ENCODE measurements at regions not wholly inside any gene's neighbourhood (a gene's known extent, or its start where the extent isn't known, plus 50 kb on each side); places are given as distances from the start of the nearest gene placed in this dataset.

DNA sequence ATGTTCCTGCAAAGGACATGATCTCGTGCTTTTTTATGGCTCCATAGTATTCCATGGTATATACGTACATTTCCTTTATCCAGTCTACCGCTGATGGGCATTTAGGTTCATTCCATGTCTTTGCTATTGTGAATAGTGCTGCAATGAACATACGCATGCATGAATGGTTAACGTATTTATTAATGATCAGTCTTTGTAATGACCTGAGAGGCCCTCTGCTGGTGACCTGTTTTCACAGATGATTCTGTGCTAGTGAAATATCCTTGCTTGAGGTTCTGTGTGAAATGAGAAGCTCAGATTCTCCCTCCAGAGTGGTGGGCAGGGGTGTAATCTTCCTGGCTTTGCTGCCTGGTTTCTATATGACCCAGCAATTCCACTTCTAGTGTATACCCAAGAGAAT, 160.2 kb upstream of the RASGRP1 start:
- intact Hi-C loops (cut with micrococcal nuclease; ENCODE audit: unreplicated experiment) = loop anchor here (2.0 kb wide), 1 partner anchor 16 kb away; no protein-coding TSS in a partner anchor
- CTCF ChIA-PET = interaction anchor here (0.7 kb wide), 1 partner anchor 30 kb away, joined by 3 read pairs; no protein-coding TSS in a partner anchor
- no peak overlapping the region for H3K27ac ChIP-seq (ENCODE audit: low read length)
- no TSS peak for BruUV-seq (replicated peaks)
- no peaks in the 10 kb centered on the region for H3K9me3 ChIP-seq (ENCODE audit: control insufficient read depth, insufficient read depth, low read depth, low read length)
- peak; percentile 21; the same call in 1 of the 2 replicates for TF ChIP-seq CTCF (IDR thresholded peaks at IDR 0.05)
- TF ChIP-seq SIN3A (IDR thresholded peaks at IDR 0.05; ENCODE audit: borderline replicate concordance, insufficient read depth, low read depth, low read length) = no peak
- no peak for DNase-seq (ENCODE audit: low read depth, low spot score)
- POLR2A ChIA-PET = no interaction called here
- H3K4me1 ChIP-seq (ENCODE audit: control insufficient read depth, insufficient read depth, low read length) = no peaks in the 10 kb centered on the region
- H3K4me3 ChIP-seq (ENCODE audit: low read depth in 2 of 2, low read length in 2 of 2) = no peak overlapping the region
- in situ Hi-C loops (cut with HindIII; ENCODE audit: low pct_unique_long_range_greater_than_20kb, low sequenced_read_pairs) = no loop called here
- H3K27me3 ChIP-seq (ENCODE audit: control insufficient read depth, insufficient read depth, low read length) = no peaks in the 10 kb centered on the region
- ATAC-seq = no peak
- no peaks in the 10 kb centered on the region for H3K36me3 ChIP-seq (ENCODE audit: control insufficient read depth, insufficient read depth, low read length)

- no peak for DNase-seq (ENCODE audit: low read depth, low spot score)
- no TSS peak for BruUV-seq (replicated peaks)
- intact Hi-C loops (cut with micrococcal nuclease; ENCODE audit: unreplicated experiment) = no loop called here
These were observed 161.6 kb upstream of the RASGRP1 start for GRCh38 chr15:38726187-38726586.

More at GRCh38 chr15:38726187-38726586, 161.6 kb upstream of the RASGRP1 start:
- Histone ChIP-seq H3K4me3 (ENCODE audit: low read depth in 2 of 2, low read length in 2 of 2) (no peak overlapping the region), H3K4me1 (ENCODE audit: control insufficient read depth, insufficient read depth, low read length) (no peaks in the 10 kb centered on the region), H3K9me3 (ENCODE audit: control insufficient read depth, insufficient read depth, low read depth, low read length) (no peaks in the 10 kb centered on the region), H3K36me3 (ENCODE audit: control insufficient read depth, insufficient read depth, low read length) (no peaks in the 10 kb centered on the region), H3K27me3 (ENCODE audit: control insufficient read depth, insufficient read depth, low read length) (no peaks in the 10 kb centered on the region), H3K27ac (ENCODE audit: low read length) (no peak overlapping the region)
- TF ChIP-seq REST (IDR thresholded peaks at IDR 0.05; ENCODE audit: insufficient read depth in 1 of 2, low read depth in 2 of 2, low read length in 1 of 2) (no peak), SIN3A (IDR thresholded peaks at IDR 0.05; ENCODE audit: borderline replicate concordance, insufficient read depth, low read depth, low read length) (no peak), POLR2AphosphoS5 (IDR thresholded peaks at IDR 0.05; ENCODE audit: low read depth, low read length) (no peak), CTCF (IDR thresholded peaks at IDR 0.05) (no peak), TCF7L2 (IDR thresholded peaks at IDR 0.05; ENCODE audit: low read depth, low read length) (no peak)
- no peak for ATAC-seq
- CTCF ChIA-PET = no interaction called here
- in situ Hi-C loops (cut with HindIII; ENCODE audit: low pct_unique_long_range_greater_than_20kb, low sequenced_read_pairs) = no loop called here
- POLR2A ChIA-PET = no interaction called here

Measured in Panc1 (cell line).